ENCODE measurements at regions not wholly inside any gene's neighbourhood (a gene's known extent, or its start where the extent isn't known, plus 50 kb on each side); places are given as distances from the start of the nearest gene placed in this dataset.

DNA sequence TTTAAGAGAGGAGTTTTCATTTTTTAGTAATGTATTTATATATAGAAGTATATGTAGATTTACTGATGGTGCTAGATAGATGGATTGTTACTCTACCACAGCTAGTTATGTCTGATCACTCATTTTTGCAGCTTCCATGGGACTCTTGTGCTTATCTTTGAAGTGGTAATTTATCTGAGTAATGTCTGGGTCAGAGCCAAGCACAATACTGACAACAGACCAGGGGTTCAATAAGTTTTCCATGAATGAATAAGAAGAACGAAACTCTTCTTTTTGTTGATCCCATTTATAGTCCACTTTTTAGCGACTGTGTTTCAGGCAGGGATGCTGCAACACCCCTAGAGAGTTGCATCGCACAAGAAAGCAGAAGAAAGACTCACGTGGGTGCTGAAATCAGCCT is 935.2 kb downstream of the PLA2G4A start:
- DNase-seq (ENCODE audit: low spot score) = no peak
- TF ChIP-seq, protein P1, sequence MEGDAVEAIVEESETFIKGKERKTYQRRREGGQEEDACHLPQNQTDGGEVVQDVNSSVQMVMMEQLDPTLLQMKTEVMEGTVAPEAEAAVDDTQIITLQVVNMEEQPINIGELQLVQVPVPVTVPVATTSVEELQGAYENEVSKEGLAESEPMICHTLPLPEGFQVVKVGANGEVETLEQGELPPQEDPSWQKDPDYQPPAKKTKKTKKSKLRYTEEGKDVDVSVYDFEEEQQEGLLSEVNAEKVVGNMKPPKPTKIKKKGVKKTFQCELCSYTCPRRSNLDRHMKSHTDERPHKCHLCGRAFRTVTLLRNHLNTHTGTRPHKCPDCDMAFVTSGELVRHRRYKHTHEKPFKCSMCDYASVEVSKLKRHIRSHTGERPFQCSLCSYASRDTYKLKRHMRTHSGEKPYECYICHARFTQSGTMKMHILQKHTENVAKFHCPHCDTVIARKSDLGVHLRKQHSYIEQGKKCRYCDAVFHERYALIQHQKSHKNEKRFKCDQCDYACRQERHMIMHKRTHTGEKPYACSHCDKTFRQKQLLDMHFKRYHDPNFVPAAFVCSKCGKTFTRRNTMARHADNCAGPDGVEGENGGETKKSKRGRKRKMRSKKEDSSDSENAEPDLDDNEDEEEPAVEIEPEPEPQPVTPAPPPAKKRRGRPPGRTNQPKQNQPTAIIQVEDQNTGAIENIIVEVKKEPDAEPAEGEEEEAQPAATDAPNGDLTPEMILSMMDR (IDR thresholded peaks at IDR 0.05; ENCODE audit: borderline replicate concordance, control extremely low read depth, extremely low read depth, insufficient read depth, missing control alignments) = no peak
- in situ Hi-C loops (cut with MboI; ENCODE audit: low sequenced_read_pairs, unreplicated experiment) = no loop called here

DNA sequence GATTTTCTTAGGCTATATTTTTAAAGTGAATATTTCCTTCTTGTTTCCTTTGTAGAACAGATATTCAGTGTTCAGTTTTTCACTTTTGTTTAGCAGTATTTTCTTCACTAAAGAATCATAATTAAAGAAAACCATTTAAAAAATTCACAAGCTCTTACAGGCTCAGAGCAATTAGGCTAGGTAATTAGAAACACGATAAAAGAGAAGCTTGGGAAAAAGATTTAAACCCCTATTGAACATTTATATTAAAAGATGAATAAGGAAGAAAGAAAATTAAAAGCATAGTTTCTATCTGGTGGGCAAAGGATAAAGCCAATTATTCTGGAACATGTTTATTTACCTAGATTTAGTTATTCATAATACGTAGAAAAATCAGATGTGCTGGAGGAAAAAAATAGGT is 942.6 kb downstream of the PLA2G4A start:
- no peak for DNase-seq (ENCODE audit: low spot score)
- TF ChIP-seq, protein P1 (IDR thresholded peaks at IDR 0.05; ENCODE audit: borderline replicate concordance, control extremely low read depth, extremely low read depth, insufficient read depth, missing control alignments) = no peak
- in situ Hi-C loops (cut with MboI; ENCODE audit: low sequenced_read_pairs, unreplicated experiment) = no loop called here

DNA sequence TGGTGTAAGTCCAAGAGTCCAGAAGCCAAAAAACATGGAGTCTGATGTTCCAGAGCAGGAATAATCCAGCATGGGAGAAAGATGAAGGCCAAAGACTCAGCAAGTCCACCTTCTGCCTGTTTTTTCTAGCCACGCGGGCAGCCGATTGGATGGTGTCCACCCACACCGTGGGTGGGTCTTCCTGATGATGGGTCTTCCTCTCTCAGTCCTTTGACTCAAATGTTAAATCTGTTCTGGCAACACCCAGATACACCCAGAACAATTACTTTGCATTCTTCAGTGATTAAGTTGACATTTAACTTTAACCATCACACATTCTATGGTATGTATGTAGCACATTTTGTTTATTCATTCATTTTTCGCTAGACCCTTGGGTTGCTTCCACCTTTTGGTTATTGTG is 944.4 kb downstream of the PLA2G4A start:
- in situ Hi-C loops (cut with MboI; ENCODE audit: low sequenced_read_pairs, unreplicated experiment) = no loop called here

DNA sequence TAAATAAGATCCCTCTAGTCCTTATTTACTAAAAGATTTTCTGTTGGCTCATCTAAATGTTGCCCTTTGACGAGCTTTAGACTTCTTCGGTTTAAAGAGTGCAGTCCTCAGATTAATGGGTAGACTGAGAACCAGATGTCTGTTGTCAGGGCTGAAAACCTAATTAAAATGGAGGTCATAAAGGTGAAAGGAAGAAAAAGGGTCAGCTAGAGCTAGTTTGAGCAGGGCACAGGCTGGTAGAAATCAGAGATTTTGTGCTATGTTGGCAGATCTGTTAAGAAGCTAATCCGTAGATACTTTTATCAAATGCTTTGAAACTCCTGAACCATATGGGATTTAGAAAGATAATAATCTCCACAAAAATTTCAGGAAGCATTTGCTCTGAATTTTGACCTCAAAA is 959.0 kb downstream of the PLA2G4A start:
- in situ Hi-C loops (cut with MboI; ENCODE audit: low sequenced_read_pairs, unreplicated experiment) = no loop called here
- no peak for DNase-seq (ENCODE audit: low spot score)
- TF ChIP-seq, protein P1 (IDR thresholded peaks at IDR 0.05; ENCODE audit: borderline replicate concordance, control extremely low read depth, extremely low read depth, insufficient read depth, missing control alignments) = no peak

More for the DNA sequence above, 944.4 kb downstream of the PLA2G4A start:
- no peak for DNase-seq (ENCODE audit: low spot score)
- TF ChIP-seq, protein P1 (IDR thresholded peaks at IDR 0.05; ENCODE audit: borderline replicate concordance, control extremely low read depth, extremely low read depth, insufficient read depth, missing control alignments) = no peak

DNA sequence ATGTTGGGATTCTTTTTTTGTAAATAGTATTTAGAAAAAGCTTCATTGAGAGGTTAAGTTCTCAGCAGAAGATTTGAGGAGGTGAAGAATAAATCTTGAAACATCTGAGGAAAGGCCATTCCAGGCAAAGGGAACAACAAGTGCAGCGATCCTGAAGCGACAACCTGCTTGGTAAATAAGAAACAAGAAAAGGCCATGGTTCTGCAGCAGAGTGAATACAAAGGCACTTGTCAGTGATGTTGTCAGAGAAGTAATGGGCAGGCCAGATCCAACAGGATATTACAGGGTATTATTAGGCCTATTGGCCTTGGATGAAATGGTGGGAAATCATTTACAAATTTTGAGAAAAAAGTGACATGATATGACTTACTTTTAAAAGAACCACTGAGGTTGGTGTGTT is 960.0 kb downstream of the PLA2G4A start:
- in situ Hi-C loops (cut with MboI; ENCODE audit: low sequenced_read_pairs, unreplicated experiment) = no loop called here
- TF ChIP-seq, protein P1 (IDR thresholded peaks at IDR 0.05; ENCODE audit: borderline replicate concordance, control extremely low read depth, extremely low read depth, insufficient read depth, missing control alignments) = no peak
- DNase-seq (ENCODE audit: low spot score) = no peak

DNA sequence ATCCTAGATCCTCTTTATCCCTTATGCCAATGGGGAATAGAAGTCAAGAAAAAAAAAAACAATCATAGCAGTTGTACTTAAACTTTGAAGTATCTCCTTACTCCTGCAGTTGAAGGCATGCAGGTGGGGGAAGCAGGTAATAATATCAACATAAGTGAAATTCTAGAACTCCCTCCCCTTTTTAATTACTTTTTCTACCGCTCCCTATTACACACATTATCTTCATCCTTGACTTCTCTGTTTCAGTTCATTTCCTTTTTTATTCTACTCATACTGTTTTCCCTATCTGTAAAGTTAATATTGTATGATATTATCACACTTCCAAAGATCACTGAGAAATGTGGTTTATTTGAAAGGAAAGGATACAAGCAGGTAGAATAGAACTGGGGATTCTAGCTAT is 962.0 kb downstream of the PLA2G4A start:
- in situ Hi-C loops (cut with MboI; ENCODE audit: low sequenced_read_pairs, unreplicated experiment) = no loop called here
- TF ChIP-seq, protein P1 (IDR thresholded peaks at IDR 0.05; ENCODE audit: borderline replicate concordance, control extremely low read depth, extremely low read depth, insufficient read depth, missing control alignments) = no peak

DNA sequence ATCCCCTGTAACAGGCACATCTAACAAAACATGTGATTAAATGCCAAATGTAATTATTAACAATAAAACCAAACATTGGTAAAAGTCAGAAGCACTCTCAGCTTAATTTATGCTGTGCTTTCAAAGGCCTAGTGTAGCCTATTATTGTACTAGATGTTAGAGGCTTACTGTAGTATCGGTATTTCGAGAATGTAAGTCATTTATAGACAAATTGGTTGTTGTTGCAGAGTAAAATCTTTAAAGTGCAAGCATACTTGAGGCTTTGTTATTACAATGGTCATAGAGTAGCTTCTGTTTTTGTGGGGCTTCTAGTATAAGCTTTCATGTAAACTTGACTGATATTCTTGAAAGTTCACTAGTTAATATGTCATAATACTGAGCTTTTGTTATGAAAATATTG is 965.8 kb downstream of the PLA2G4A start:
- in situ Hi-C loops (cut with MboI; ENCODE audit: low sequenced_read_pairs, unreplicated experiment) = no loop called here
- TF ChIP-seq, protein P1 (IDR thresholded peaks at IDR 0.05; ENCODE audit: borderline replicate concordance, control extremely low read depth, extremely low read depth, insufficient read depth, missing control alignments) = no peak
- DNase-seq (ENCODE audit: low spot score) = no peak

More for the DNA sequence above, 962.0 kb downstream of the PLA2G4A start:
- no peak for DNase-seq (ENCODE audit: low spot score)

Data from GM13976 (cell line).